GM21390 (cell line): ENCODE measurements at regions not wholly inside any gene's neighbourhood (a gene's known extent, or its start where the extent isn't known, plus 50 kb on each side); places are given as distances from the start of the nearest gene placed in this dataset.
"Not testable (repeated sequence)": the region's sequence is repeated elsewhere in the genome, so short reads cannot be mapped to it uniquely, and the experiment has no call there.

Source experiments
- ATAC-seq: cut with Tn5 transposase; IDR thresholded peaks from one replicate; pipeline ENCODE4 v1.9.1; 2021; ENCODE audit not compliant: unreplicated experiment

GRCh38 chr5:160479220-160479619 lies 57.6 kb downstream of the PTTG1 start:
- ATAC-seq, result no peak

DNA sequence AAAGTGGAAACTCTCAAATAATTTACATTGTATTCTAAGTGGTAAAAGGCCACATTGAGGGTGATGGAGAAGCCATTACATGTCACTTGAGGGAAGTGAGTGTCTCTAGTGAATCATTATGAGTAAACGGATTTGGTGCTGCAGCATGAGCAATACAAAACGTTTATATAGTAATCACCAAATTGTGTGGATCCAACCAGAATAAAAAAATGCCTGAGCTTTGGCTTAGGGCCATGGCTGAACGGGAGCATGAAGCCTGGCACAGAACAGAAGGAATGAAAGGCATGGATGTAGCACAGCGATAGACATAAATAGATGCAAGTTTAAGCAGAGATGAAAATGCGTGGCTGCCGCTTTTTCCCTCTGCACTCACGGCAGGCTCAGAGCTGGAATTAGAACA lies 58.3 kb downstream of the PTTG1 start:
- no peak for ATAC-seq

DNA sequence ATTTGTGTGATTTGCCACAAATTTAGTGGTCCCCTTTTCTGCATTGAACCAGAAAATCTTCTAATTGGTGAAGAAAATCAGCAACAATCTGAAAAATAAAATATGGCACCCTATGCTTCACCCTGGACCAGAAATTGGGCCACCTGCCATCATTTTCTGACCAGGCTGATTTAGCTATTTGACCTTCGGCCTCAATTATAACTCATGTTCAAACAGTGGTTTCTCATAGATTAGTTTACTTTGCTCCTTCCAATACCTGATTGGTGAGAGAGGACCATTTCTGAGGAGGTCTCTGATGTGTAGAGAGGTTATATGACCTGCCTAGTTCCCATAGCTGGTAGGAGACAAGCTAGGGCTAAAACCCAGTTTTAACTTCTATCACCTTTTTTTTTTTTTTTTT lies 59.0 kb downstream of the PTTG1 start:
- ATAC-seq, result no peak

GRCh38 chr5:160484678-160485077 lies 63.0 kb downstream of the PTTG1 start:
- no peak for ATAC-seq

- no peak for ATAC-seq
Measured at GRCh38 chr5:160485364-160485969, 63.8 kb downstream of the PTTG1 start.

DNA sequence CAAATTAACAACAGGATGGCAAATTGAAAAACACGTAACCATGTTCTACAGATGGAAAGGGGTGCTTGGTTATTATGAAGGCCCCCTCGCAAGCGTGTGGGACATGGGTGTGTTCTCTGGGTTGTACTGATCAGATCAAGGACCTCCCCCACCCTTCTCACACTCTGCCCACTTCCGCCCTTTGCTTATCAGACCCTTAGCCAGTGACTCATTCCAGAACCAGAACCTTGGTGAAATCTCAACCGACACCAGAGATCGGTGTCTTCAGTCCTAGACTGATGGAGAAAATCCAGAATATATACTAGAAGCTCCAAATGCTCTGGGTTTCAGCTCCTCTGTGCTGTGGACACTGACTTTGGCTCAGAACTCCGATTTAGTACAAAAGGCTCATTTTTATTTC lies 64.9 kb downstream of the PTTG1 start:
- ATAC-seq, result peak; percentile 52

DNA sequence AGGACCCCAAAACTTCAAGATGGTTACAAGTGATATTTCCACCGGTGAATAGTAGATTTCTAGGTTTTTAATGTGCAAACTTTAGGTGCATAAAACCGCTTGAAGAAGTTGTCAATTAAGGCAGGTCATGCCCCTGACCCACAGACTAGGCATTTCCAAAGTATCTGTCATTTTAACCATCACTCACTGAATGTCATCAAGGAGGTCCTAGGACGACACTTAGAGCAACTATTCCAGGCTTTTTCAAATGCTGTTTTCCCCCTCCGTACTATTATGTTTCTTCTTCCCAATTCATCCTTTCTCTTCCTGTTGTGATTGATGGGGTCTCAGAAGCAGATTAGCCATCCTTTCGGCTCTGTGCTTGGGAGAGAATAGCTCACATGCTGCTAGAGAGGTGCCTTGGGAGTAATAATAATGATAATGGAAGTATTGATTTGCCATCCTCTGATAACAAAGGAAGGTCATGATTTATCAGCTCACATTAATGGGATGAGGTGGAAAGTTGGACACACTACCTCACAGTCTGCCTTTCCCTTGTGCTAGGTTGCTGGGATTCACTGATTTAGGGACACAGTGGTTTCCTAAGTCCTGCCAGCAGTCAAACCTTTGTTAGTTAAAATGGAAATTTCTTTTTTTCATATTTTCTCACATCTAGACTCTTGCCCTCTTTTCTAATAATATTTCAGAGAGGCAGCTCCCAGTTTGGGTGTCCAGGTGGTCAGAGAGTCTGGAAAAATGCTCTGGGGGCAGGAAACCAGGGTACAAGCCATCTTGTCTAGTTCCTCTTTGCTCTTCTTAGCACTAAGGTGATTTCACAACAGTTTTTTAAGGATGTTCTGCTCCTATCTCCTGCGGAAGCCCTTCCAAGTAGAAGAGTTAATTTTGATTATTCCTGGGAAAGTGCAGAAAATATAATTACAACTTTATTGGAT lies 67.0 kb downstream of the PTTG1 start:
- no peak for ATAC-seq

- ATAC-seq, result no peak
Measured at GRCh38 chr5:160491438-160491837, 69.8 kb downstream of the PTTG1 start.

GRCh38 chr5:160492565-160492964 lies 70.9 kb downstream of the PTTG1 start:
- no peak for ATAC-seq

DNA sequence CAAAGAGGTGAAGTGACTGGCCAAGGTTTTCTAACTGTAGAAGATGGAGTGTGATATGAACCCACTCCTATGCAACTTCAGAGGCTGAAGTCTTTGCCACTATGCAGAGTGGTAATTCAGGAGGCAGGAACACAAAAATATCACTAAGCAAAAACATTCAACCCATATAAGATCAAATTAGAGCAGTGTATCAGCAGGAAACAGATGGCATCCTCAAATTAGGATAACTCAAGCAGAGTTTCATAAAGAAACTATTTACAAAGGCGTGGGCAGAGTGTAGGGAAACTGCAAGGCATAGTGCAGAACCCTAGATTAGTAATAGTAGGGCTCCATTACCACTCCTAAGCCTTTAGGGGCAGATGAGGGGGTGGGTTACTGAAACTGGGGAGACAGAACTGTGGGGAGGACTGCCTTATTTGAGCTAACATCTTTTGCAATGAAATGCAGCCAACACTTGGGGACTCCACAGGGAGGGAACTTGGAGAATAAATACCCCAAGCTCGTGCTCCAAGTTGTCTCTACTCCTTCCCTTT lies 72.2 kb downstream of the PTTG1 start:
- ATAC-seq, result no peak

GRCh38 chr5:160494451-160494850 lies 72.8 kb downstream of the PTTG1 start:
- ATAC-seq, result no peak

DNA sequence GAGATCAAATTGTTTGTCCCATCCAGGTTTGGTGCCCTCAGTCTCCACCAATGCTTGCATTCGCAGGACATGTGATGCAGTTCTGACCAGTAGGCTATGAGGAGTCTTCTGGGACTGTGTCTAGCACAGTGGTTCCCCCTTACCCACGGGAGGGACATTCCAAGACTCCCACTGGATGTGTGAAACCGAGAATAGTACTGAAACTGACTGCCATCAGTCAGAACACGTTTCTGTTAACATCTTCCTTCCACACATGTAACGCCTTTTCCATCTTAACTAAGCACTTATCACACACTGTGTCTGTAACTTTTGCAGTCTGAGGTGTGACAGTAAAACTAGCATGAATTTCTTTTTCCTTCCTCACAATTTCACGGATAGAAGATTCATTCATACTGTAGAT lies 74.7 kb downstream of the PTTG1 start:
- peak; percentile 47 for ATAC-seq

- no peak for ATAC-seq
Measured at GRCh38 chr5:160496784-160497183, 75.1 kb downstream of the PTTG1 start.

GRCh38 chr5:160497878-160498277 lies 76.2 kb downstream of the PTTG1 start:
- no peak for ATAC-seq

GRCh38 chr5:160498441-160499043 lies 76.9 kb downstream of the PTTG1 start:
- ATAC-seq, result not testable (repeated sequence)

DNA sequence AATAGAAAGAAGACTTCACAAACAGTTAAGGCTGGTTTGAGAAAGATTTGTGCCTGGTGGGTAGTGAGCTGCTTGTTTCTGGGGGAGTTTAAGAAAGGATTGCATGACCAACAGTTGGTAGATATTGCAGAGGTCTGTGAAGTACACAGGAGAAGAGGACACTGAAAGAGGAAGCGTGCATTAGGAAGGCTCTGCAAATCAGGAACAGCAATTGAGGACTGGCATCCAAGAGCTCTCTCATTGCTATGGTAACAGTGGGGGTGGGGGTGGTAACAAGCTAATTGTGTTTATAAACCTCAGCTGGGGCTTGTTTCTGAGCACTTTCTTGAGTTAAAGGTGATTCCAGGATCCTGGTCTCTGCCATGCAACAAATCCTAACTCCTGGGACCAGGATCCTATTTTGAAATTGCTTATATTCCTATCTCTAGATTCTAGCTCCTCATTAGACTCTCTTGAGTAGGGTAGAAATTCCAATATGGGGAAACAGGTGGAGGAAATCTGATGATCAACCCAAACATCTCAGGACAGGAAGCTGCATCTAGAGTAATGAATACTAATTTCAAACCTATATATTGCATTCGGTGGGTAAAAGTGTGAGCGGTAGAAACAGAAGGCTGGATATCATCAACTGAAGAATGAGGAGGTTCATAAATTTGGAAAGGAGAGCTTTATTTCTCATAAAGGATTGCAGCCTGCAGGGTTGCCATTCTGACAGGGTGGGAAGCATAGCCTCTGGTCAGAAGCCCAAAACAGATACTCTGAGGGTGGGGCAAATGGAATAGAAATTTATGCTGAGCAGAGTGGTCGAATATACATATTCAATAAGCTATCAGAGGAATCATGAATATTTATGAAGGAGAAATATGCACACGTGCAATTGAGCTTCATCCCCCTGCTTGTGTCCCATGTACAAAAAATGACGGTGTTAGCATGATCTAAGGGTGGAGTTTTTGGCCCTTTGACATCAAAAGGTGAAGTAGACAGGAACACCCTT lies 79.4 kb downstream of the PTTG1 start:
- ATAC-seq, result peak; percentile 42

GRCh38 chr5:160504906-160505305 lies 83.3 kb downstream of the PTTG1 start:
- ATAC-seq, result no peak

DNA sequence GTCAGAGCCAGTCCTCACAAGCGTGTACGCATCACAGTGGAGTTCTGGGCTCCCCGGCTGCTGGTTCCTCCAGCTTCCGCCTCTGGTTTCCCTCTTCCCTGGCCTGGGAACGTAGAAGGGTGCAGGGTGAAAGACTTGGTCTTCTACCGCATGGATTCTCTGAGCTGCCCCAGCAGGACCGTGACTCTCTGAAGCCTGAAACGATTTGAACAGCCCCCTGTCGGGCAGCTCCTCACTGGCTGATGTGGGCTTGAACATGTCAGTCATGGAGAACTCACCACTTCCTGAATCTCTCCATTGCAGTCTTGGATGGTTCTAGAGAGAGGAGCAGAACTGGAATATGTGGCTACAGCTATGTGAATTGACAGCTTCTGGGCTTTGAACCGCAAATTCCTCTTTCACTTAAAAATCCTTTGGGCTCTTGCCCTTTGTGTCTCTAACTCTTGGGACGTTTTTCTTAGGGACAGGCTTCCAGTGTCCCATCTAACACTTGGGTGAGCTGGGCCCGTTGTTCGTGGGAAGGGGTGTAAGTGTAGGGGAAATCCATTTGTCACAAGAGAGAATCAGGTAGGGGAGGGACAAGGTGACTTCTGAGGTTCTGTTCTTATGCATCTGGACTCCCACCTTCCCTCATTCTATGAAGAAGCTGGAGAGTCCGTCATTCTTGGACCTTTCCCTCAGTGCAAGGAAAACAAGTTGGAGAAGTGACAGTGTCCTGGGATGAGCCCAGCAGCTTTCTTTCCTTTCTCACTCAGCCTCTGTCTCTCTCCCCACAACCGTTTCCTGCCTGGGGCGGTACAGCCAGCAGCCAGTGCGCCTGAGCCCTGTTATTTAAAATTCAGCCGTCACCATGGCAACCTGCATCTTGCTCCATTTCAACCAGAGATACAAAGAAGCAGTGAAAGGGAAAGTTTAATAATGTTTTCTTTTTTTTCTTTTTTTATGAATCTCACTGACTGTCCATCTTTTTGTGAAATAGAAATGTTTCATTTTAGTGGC lies 84.7 kb downstream of the PTTG1 start:
- ATAC-seq, result peak; percentile 68

DNA sequence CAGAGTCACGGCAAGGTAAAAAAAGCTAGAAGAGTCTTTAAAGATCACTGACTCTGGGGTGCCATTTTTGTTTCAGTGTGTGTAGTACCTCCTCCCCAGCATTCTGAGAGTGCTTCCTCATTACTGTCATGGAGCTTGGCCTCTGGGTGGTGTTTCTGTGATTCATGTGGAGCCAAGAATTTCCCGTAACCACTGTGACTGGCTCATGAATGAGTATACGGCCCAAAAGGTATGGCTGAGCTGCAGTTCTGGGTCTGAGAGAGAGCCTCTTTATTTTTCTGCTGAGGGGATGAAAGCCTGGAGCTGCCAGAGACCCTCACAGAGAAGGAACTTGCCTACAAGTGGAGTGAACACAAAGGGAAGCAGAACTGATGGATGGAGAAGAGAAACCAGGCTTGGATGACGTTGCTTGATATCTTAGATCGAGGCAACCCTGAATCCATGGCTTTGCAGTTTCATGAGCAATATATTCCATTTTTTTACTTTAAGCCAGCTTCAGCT lies 85.6 kb downstream of the PTTG1 start:
- ATAC-seq, result no peak
